Stomach (tissue), 8 donors: ENCODE measurements at regions not wholly inside any gene's neighbourhood (a gene's known extent, or its start where the extent isn't known, plus 50 kb on each side); places are given as distances from the start of the nearest gene placed in this dataset.

Source experiments
- DNase-seq, 2 donors: peaks; one replicate each; pipeline versions ENCODE4 v3.0.0 to v3.0.0-alpha.2; 2013 to 2019
- H3K27ac ChIP-seq, 5 donors: fragments of 200-600 bp in 4 of 5; sonication (generic) in 4 of 5; one replicate each; pipeline ENCODE4 v1.5.1; 2013 to 2019; ENCODE audit warnings: mild to moderate bottlenecking in 1 of 5, moderate library complexity in 1 of 5
- H3K27me3 ChIP-seq, 3 donors: fragments of 200-600 bp; sonication (generic); one replicate each; pipeline ENCODE4 v1.5.1; 2017 to 2019; ENCODE audit warnings: mixed run types in 1 of 3
- H3K36me3 ChIP-seq, 4 donors: fragments of 200-600 bp; sonication (generic); 1 replicate in 3 of 4; 2 replicates in 1 of 4; pipeline ENCODE4 v1.5.1; 2016 to 2019
- H3K4me1 ChIP-seq, 4 donors: fragments of 200-600 bp; sonication (generic); one replicate each; pipeline ENCODE4 v1.5.1; 2016 to 2019
- H3K4me3 ChIP-seq, 4 donors: fragments of 200-600 bp; sonication (generic) in 3 of 4; one replicate each; pipeline ENCODE4 v1.5.1; 2016 to 2019; ENCODE audit warnings: mild to moderate bottlenecking in 1 of 4
- H3K9me3 ChIP-seq, 4 donors: fragments of 200-600 bp; sonication (generic); one replicate each; pipeline ENCODE4 v1.5.1; 2016 to 2019
- EP300 ChIP-seq: sonication (generic); formaldehyde crosslinking; IDR thresholded peaks from one replicate; pipeline ENCODE4 v1.6.1; 2017; ENCODE audit warnings: antibody characterized with exemption
- POLR2A ChIP-seq, 4 donors: fragments of 450-650 bp; IDR thresholded peaks; one replicate each; pipeline ENCODE4 v1.6.1; 2016; ENCODE audit warnings: antibody characterized with exemption in 4 of 4, control low read depth in 2 of 4, mild to moderate bottlenecking in 1 of 4, moderate library complexity in 1 of 4
- POLR2AphosphoS5 ChIP-seq, 3 donors: sonication (generic); formaldehyde crosslinking; IDR thresholded peaks; one replicate each; pipeline ENCODE4 v1.6.1; 2016; ENCODE audit warnings: antibody characterized with exemption in 3 of 3
- WGBS, 5 donors: extraction: QIAGEN DNeasy Blood & Tissue Kit in 3 of 5; methylation state at CpG; one replicate each; pipeline versions ENCODE4 v1.1.5 to v1.1.7; 2013 to 2018; 5-methylcytosine and 5-hydroxymethylcytosine counted together
- intact Hi-C: fragments of 100-400 bp; cut with DNase I; formaldehyde crosslinking; loops from one replicate; pipeline ENCODE4 v1.15.1; 2023; ENCODE audit warnings: low total_unique reads
- TF ChIP-seq, protein P1 (sequence below), 7 experiments: fragments of 450-650 bp in 4 of 7; fragments of 200-600 bp in 3 of 7; sonication (generic) in 3 of 7; IDR thresholded peaks; one replicate each; pipeline ENCODE4 v1.5.1; 2016 to 2019; ENCODE audit warnings: antibody characterized with exemption in 7 of 7, control low read depth in 2 of 7, mild to moderate bottlenecking in 1 of 7
- donor health status: healthy with polysubstance abuse.
- donor health status: Bipolar disorder and iron deficiency.
- donor health status: healthy.

- Histone ChIP-seq H3K9me3 (no peaks in the 10 kb centered on the region), H3K4me3 (no peak overlapping the region), H3K36me3 (no peaks in the 10 kb centered on the region), H3K27me3 (no peaks in the 10 kb centered on the region), H3K27ac (peak overlapping the region in 4 of 5 donors; percentile 22 to 72 (median 38)), H3K4me1 (peaks cover 7 to 11% (median 9%) of the 10 kb centered on the region in 4 donors)
- intact Hi-C loops, result no loop called here
- TF ChIP-seq, protein P1, sequence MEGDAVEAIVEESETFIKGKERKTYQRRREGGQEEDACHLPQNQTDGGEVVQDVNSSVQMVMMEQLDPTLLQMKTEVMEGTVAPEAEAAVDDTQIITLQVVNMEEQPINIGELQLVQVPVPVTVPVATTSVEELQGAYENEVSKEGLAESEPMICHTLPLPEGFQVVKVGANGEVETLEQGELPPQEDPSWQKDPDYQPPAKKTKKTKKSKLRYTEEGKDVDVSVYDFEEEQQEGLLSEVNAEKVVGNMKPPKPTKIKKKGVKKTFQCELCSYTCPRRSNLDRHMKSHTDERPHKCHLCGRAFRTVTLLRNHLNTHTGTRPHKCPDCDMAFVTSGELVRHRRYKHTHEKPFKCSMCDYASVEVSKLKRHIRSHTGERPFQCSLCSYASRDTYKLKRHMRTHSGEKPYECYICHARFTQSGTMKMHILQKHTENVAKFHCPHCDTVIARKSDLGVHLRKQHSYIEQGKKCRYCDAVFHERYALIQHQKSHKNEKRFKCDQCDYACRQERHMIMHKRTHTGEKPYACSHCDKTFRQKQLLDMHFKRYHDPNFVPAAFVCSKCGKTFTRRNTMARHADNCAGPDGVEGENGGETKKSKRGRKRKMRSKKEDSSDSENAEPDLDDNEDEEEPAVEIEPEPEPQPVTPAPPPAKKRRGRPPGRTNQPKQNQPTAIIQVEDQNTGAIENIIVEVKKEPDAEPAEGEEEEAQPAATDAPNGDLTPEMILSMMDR (IDR thresholded peaks at IDR 0.05), result peak in 5 of 7 experiments; percentile 6 to 53 (median 46)
- TF ChIP-seq POLR2AphosphoS5 (IDR thresholded peaks at IDR 0.05) (peak; percentile 17 to 54 (median 27)), POLR2A (IDR thresholded peaks at IDR 0.05) (no peak), EP300 (peak; percentile 66)
- 23 to 29% (median 24%) methylated on average over 11 of the region's 11 CpGs for WGBS, 5 donors
- DNase-seq, result peak; percentile 57 to 78
These were observed 201.3 kb downstream of the JCAD start for GRCh38 chr10:29857843-29858701.

DNA sequence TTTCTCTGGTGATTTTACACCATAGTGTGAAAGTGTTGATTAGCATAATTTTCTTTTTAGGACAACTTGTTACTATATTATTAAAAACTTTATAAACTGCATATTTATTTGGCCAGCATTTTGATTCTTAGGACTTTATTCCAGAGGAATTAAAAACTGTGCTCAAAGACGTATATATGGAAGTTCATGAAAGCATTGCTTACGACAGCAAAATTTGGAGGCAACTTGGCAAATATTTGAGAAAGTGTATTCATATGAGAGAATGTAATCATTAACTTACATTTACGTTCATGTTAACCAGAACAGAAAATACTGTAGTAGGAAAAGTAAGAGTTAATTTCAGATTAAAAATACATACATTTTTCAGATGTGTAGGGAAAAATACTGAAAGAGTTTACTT, 203.1 kb downstream of the JCAD start:
- Histone ChIP-seq H3K9me3 (no peaks in the 10 kb centered on the region), H3K4me3 (no peak overlapping the region), H3K27me3 (no peaks in the 10 kb centered on the region), H3K36me3 (no peaks in the 10 kb centered on the region), H3K4me1 (peaks cover 7 to 11% (median 9%) of the 10 kb centered on the region in 4 donors), H3K27ac (no peak overlapping the region)
- no peak for DNase-seq
- intact Hi-C loops, result no loop called here
- no peak for TF ChIP-seq POLR2AphosphoS5 (IDR thresholded peaks at IDR 0.05)
- no peak for TF ChIP-seq EP300
- TF ChIP-seq POLR2A (IDR thresholded peaks at IDR 0.05), result no peak
- TF ChIP-seq, protein P1 (IDR thresholded peaks at IDR 0.05), result no peak
- WGBS, 5 donors, result 47 to 72% (median 57%) methylated on average over 3 of the region's 3 CpGs

- Histone ChIP-seq H3K9me3 (no peaks in the 10 kb centered on the region), H3K4me3 (no peak overlapping the region), H3K27ac (no peak overlapping the region), H3K36me3 (no peaks in the 10 kb centered on the region), H3K4me1 (peaks cover 7 to 28% (median 16%) of the 10 kb centered on the region in 4 donors), H3K27me3 (no peaks in the 10 kb centered on the region)
- WGBS, 5 donors, result 85 to 90% (median 88%) methylated on average over 4 of the region's 4 CpGs
- intact Hi-C loops, result no loop called here
- TF ChIP-seq EP300 (no peak), POLR2AphosphoS5 (IDR thresholded peaks at IDR 0.05) (no peak), POLR2A (IDR thresholded peaks at IDR 0.05) (no peak)
- TF ChIP-seq, protein P1 (IDR thresholded peaks at IDR 0.05), result no peak
- DNase-seq, result no peak
These were observed 205.5 kb downstream of the JCAD start for GRCh38 chr10:29853913-29854312.

GRCh38 chr10:29851241-29851640, 208.1 kb downstream of the JCAD start:
- Histone ChIP-seq H3K4me1 (peaks cover 0 to 18% (median 8%) of the 10 kb centered on the region in 4 donors), H3K27me3 (no peaks in the 10 kb centered on the region), H3K27ac (peak overlapping the region in 3 of 5 donors; percentile 6 to 83 (median 70)), H3K9me3 (no peaks in the 10 kb centered on the region), H3K36me3 (no peaks in the 10 kb centered on the region), H3K4me3 (no peak overlapping the region)
- no peak for DNase-seq
- no peak for TF ChIP-seq POLR2A (IDR thresholded peaks at IDR 0.05)
- TF ChIP-seq POLR2AphosphoS5 (IDR thresholded peaks at IDR 0.05), result no peak
- no peak for TF ChIP-seq EP300
- TF ChIP-seq, protein P1 (IDR thresholded peaks at IDR 0.05), result no peak
- 60 to 87% (median 81%) methylated on average over 5 of the region's 5 CpGs for WGBS, 5 donors
- intact Hi-C loops, result no loop called here
